NCI-H2029 treated with DMSO at 0.1 percent for 48 hours (cell line): ENCODE measurements at regions not wholly inside any gene's neighbourhood (a gene's known extent, or its start where the extent isn't known, plus 50 kb on each side); places are given as distances from the start of the nearest gene placed in this dataset.
"Not testable (repeated sequence)": the region's sequence is repeated elsewhere in the genome, so short reads cannot be mapped to it uniquely, and the experiment has no call there.

Source experiments
- DNase-seq: peaks from one replicate; lab custom pipeline; 2025; lab: John Stamatoyannopoulos, UW

DNA sequence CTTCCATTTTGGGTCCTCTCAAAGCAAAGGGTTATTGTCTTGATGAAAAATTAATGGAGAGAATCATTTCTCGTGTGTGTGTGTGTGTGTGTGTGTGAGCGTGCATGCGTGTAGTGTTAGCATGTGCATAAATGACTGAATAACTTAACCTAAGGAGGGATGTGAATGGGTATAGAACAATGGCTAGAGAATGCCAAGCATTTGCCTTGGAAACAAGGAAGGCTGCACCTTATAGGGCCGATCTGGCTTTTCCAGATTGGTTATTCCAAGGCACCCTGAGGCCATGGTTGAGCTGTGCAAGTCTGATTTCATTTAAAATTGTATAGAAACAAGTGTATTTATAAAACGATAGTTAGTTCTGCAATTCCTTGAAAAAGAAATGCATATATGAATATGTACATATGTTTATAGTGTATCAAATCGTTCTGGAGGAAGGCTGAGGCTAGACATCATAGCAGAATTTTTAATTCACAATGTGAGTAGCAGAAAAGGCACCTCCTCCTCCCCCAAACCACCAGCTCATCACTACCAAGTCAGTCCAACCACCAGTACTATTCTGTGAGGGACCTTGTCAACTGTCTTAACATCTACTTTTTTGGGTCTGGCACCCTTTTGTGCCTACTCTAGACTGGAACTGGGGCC lies 322.7 kb upstream of the ISX start:
- no peak for DNase-seq

DNA sequence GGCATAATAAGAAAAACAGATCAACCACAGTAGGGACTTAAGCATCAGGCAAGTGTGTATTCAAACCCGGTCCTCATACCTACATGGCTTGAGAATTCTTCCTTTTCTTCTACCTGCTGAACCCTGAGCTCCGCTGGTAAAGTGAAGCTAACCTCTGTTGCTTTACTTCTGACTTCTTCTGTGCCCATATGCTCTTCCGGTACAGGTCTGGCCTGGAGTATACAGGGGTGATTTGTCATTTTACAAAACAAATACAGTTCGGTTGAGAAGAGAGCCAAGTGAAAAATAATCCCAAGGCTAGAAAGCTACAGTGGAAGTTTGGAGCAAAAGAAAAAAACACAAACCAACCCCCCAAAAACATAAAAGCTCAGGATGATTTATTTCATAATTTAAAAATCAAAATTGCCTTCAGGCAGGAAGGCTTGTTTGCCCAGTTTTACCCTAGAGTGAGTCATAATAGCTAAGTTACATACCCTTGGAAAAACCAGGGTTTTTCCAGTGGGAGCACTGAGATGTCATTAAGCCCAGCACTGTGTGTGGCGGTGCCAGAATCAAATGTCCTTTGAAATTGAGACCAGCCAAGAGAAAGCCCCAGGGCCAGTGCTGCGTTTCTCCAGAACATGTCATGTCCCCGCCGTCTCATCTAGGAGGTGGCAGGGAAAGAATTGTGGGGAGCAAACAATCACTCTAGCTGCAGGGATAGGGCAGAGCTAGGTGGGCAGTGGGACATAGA lies 305.5 kb upstream of the ISX start:
- DNase-seq = no peak

DNA sequence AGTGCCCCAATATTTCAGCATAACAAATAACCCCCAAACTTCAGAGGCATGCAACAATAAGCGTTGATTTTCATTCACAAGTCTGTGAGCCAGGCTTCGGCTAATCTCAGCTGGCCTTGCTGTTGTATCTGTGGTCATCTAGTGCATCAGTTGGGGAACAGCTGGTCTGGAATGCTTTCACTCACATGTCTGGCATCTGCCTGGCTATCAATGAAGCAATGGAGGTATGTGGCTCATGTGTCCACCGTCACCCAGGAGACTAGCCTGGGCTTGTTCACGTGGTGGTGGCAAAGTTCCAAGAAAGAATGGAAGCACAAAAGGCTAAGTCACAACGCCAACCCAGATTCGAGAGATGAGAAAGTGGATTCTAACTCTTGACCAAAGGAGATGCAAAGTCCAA lies 304.8 kb upstream of the ISX start:
- no peak for DNase-seq

DNA sequence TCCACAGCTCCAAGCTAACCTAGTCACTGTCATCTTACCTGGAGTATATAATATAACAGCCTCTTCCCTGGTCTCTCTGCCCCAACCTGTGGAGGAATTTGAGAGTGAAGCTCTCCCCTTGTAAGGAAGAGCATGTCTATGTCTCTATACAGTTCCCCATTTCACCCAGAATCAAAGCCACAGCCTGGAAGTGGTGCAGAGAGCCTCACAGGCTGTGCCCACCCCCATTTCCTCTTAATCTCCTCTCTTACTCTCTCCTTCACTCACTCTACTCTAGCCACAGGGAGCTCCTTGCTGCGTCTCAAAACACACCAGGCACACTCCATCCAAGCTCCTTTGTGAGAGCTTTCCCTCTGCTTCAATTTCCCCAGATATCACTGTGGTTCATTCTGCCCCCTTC lies 302.5 kb upstream of the ISX start:
- no peak for DNase-seq

DNA sequence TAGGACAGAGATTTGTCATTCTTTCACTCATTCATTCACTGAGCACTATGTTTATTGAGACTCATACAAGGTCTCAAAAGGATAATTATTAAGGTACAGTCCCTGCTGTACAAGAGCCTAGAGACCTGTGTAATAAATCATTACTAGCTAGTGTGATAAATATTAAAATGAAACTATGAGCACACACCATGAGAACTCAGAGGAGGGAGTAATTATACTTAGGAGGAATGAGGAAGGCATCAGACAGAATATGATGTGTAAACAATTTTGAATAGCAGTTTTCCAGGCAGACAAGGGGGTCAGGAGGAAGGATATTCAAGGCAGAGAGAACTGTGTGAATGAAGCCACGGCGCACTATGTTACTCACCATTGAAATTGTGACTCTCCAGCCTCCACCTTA lies 300.8 kb upstream of the ISX start:
- no peak for DNase-seq

DNA sequence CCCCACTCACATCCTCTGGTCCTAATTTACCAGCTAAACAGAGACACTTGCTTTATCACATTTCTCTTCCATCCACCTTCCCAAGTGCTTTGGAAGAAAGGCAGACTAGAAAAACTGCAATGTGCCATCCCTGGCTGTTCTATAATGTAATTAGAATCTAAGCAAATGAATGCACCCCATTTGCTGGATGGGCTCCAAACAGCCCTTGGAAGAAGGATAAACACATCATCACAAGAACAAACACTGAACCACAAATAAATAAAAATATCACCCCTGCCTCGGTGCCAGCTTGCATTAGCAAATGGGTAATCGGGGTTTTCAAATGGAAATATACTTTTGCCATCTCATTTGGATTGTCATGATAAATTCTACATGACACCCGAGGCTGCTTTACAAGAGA lies 296.6 kb upstream of the ISX start:
- no peak for DNase-seq

DNA sequence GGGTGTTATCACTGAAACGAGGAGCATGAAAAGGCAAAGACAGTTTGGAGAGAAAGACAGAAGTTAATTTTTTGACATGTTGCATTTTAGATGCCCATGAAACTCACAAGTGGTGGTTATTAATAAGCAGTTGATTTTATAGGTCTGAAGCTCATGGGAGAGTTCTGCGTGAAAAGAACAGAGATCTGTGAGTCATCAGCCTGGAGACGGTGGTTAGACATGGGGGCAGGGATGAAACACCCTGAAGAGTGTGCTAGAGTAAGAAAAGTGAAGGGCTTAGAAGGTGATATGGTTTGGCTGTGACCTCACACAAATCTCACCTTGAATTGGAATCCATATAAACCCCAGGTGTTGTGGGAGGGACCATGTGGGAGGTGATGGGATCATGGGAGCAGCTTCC lies 289.1 kb upstream of the ISX start:
- no peak for DNase-seq

DNA sequence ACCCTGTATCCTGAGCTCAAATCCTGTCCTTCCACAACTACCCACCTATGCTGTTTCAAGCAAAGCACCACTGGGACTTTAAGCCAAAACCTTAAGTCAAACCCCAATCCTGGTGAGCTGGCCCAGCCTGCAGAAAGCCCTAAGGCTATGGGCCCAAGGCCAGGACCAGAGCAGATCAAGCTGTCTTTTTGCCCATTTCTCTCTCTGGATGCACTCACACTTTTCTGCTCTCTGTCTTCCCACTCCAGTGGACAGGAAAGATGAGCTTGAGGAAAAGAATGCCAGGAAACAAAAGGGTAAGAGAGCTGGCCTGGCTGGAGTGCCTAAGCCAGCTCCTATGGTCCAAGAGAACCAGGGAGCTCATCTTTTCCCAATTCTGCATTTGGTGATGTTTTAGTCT lies 284.3 kb upstream of the ISX start:
- DNase-seq = no peak

DNA sequence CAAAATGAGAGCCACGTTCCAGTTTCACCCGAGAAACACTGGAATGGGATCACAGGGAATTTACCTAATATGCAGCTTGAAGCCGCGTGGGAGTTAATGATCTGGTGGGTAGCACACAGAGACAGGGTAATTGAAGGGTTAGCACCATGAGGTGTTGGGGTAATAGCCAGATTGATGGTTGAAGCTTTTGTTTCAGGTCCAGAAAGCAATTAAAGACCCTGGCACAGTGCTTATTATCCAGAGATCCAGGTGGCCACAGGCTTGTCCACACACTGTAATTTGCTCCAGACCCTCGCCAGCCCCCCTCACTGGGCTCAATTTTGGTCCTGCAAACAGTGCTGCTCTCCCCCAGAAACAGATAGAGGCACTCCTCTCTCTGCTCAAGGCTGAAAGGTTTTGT lies 282.5 kb upstream of the ISX start:
- DNase-seq = no peak

DNA sequence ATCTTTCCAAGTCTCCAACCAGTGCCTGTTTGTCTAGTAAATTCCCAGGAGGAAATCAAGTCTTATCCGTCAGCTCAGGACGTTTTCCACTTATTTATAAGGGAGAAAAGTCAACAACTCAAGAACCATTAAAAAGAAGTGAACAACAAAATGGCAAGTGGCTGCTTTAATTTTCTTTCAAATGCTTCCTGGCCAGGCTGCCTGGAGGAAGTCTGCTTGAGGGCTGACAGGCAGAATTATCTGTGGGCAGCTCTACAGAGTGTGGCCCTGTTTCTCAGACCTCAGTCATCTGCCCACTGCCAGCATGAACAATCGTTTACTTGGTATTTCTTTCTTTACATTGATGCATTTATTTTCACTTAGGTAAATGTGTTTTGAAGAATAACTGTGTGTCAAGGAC lies 281.9 kb upstream of the ISX start:
- no peak for DNase-seq

DNA sequence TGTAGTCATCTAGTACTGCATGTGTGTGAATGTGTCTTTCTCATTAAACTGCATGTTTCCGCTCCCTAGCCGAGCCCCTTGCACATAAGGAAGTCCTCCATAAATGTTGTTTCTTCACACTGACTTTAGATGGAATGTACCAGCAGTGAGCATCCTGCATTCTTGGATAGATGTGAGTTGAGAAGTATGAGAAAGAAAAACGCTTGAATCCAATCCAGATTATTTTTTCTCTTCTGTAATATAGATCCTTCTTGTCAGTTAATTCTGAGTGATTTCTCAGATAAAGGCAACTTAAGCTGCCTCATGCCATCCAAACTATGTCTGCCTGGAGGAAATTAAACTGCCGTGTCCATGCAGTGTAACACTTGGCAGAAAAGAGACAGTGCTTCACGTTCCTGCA lies 268.1 kb upstream of the ISX start:
- DNase-seq = no peak

DNA sequence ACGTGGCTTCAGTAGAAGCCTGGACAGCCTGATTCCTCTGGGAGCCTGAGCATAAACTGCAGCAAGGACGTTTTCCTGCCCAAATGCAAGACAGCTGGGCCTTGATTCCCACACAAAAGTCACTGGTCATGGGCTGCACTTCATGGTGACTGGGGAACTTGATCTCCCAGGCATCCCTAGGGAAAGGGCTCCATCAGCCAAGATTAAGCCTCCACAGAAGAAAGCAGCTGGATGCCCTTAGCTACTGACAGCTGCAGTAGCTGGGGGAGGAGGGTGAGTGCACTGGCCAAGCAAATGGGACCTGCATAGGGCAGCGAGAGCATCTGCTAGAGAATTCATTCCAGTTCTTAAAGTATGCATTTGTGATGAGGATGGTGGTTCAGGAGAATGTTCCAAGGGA lies 267.4 kb upstream of the ISX start:
- no peak for DNase-seq

DNA sequence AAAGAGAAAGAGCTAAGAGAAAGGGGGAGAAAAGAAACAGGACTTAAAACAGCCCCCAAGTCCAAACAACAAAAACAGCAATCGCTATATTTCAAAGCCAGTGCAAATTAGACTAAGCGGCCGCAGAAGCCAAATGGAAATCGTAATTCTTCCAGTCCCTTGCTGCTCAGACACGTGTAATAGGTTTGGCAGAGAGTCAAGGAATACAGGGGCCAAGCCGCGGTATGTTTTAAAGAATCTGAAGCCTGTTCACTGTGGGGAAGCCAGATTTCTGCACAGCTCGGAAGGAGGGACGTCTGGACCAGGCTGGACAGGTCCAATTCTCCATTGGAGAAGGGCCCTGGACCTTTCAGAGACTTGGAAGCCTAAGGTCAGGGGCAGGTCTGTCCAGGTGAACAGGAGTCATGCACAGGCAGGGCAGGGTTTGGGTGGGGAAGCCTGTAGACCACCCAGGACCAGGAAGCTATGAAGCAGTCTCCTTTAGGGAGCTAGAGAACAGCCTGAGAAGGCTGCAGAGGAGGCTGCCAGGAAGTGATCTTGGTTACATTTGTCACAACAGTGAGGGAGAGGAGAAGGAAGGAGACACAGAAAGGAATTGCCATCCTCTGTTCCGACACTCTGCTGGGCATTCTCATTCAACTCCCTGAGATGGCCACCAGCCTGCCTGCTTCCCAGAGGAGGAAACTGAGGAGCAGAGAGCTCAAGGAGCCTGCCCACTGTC lies 265.5 kb upstream of the ISX start:
- no peak for DNase-seq

DNA sequence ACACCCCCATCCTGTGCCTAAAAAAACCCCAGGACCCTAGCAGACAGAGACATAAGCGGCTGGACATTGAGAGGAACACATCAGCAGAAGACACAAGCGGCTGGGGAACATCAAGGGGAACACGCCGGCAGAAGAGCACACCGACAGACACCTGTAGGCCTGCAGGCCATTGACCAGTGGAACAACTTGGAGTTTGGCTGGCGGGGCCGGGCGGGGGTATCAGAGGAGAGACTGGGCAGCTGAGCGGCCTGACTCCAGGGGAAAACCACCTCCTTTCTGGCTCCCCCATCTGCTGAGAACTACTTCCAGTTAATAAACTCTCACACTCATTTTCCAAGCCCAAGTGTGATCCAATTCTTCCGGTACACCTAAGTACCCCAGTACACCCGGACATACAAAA lies 264.7 kb upstream of the ISX start:
- DNase-seq = no peak

DNA sequence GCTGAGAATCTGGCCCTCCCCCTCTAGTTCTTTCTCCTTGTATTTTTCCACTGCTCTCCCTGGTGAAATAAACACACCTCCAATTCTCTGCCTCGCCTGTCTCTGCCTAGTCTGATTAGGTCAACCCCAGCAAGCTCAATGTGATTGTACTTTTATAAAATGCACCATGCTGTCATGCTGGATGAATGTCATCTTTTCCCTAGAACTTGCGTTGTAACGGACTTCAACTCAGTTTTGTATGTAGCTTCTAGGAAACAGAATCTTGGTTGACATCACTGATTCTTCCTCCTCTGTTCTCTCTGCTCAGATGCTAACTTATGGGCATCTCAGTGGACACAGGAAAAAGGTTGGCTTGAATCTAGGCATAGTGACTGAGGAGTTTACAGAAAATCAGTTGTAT lies 261.9 kb upstream of the ISX start:
- DNase-seq = no peak

DNA sequence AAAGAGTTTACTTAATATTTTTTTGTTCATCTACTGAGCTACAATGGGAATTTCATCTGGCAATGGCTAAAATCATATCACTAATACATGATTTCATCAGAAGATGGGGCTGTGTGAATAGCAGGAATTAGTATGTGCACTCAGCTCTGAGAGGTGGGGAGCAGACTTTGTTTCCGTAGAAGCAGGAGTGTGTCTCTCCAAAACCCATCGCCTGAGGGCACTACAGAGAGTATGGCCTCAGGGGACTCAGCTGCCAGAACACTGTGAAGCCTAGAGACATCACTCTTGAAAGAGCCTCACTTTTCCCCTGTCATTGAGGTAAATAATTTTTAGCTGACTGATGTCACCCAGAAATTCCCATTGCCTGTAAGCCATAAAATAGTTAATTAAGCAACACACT lies 261.4 kb upstream of the ISX start:
- DNase-seq = no peak

DNA sequence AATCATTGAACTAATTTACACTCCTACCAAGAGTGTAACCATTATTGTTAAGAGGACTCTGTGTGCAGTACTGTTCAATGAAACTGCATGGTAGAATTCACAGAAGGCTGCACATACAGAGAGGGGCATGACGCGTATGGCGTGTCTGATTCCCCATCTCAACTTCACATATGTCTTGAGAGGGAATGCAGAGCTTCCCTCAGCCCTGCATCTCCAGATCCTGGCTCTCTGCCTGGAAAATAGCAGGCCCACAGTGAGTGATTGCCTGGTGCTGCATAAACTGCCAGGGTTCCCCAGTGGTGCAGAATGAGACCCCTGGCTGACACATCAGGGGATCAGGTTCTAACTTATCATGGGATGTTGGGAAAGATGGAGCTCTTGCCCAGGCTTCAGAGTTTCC lies 260.2 kb upstream of the ISX start:
- no peak for DNase-seq

DNA sequence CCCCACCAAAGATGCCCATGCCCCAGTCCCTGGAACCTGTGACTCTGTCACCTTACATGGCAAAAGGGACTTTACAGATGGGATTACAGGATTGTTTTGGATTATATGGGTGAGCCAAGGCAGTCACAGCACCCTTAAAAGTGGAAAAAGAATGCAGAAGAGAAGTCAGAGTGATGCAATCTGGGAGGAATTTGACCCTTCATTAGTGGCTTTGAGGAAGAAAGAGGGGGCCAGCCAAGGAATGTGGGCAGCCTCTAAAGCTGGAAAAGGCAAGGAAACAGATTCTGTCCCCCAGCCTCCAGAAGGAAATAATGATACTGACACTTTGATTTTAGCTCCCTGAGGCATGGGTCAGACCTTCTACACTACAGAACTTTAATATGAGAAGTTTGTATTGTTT lies 257.3 kb upstream of the ISX start:
- no peak for DNase-seq

DNA sequence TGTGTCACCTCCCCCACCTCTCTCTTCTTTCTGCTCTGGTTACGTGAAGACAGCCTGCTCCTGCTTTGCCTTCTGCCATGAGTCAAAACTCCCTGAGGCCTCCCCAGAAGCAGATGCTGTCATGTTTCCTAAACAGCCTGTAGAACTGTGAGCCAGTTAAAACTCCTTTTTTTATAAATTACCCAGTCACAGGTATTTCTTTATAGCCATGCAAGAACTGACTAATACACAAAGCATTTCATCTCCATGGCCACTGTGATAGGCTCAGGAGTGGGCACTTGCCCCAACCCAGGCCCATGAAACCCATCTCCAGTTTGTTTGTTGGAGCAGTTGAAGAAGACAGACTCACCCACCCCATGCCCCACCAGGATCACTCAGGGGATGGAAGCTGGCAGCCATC lies 253.3 kb upstream of the ISX start:
- no peak for DNase-seq

DNA sequence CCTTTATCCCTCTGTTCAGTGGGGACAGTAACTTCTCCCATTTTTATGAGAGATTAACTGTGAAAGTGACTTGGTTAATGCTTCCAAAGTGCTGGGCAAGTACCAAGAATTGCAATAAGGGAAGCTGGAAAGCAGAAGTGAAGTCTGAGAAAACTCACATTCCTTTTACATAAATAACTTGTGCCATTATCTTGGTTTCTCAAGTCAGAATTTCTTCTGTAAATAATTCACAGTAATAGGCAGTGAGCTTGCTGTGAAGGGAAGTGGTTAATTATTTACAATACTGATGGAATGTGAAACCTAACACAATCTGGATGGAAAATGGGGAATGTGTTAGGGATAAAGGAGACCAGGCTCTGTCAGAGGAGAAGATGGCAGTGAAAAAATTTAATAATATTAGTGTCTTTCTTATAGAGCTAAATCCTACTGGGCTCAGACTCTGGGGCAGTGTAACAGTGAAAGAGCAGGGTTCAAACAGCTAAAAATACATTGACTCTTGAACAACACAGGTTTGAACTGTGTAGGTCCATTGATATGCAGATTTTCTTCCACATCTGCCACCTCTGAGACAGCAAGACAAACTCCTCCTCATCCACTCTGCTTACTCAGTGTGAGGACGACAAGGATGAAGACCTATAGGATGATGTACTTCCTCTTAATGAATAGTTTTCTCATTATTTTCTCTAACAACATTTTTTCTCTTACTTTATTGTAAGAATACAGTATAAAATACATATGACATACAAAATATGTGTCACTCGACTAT lies 251.5 kb upstream of the ISX start:
- no peak for DNase-seq

DNA sequence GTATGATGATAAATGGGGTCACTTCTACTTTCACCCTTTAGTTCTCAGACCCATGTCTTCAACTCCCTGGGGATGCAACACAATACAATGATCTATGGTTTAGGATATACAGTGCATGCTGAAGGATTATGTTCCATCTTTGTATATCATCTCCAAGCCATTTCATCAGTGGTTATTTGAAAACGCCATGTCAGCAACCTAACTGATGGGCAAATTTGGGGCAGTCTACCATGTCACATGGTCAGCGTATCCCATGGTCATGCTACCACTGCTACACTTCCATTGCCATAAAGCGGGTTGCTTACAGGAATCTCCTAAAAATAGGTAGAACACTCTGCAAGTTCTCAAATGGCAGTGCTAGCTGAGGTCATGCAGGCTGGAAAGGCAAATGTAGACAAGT lies 236.5 kb upstream of the ISX start:
- DNase-seq = no peak

DNA sequence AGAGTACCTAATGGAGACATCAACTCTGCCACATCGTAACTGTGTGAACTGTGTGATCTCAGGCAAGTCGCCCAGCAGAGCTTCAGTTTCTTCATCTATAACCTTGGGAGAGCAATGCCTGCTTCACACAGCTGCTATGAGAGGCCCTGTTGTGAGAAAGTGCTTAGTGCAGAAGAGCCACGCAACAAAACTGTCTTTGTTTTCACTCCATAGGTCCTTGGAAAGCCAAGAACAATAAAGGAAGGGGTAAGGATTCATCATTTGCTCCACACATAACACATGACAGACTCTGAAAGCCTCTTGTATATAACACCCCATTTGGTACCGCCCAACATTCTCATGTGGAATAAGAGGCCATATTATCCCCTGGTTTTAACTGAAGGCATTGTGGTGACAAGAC lies 231.9 kb upstream of the ISX start:
- no peak for DNase-seq

DNA sequence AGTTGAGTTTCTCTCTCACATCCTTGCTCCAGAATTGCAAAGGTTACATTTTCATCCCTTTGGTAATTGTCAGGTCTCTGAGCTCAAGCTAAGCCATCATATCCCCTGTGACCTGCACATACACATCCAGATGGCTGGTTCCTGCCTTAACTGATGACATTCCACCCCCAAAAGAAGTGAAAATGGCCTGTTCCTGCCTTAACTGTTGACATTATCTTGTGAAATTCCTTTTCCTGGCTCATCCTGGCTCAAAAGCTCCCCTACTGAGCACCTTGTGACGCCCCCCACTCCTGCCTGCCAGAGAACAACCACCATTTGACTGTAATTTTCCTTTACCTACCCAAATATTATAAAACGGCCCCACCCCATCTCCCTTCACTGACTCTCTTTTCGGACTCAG lies 231.4 kb upstream of the ISX start:
- DNase-seq = not testable (repeated sequence)
